ENCODE measurements at regions not wholly inside any gene's neighbourhood (a gene's known extent, or its start where the extent isn't known, plus 50 kb on each side); places are given as distances from the start of the nearest gene placed in this dataset.

- no peak for TF ChIP-seq CTCF (IDR thresholded peaks at IDR 0.05; ENCODE audit: extremely low read depth, low read depth, low read length)
These were observed 238.4 kb downstream of the IRF8 start for GRCh38 chr16:86137359-86137758.

GRCh38 chr16:86138121-86139085, 239.4 kb downstream of the IRF8 start:
- H3K4me3 ChIP-seq (ENCODE audit: insufficient read depth, low read length) = no peak overlapping the region
- no peak overlapping the region for H3K4me2 ChIP-seq (ENCODE audit: insufficient read depth, low read length)
- peaks cover 10% of the 10 kb centered on the region for H3K27me3 ChIP-seq (ENCODE audit: insufficient read depth, low read length)
- DNase-seq (ENCODE audit: insufficient read length, low spot score, missing footprints) = no peak
- H3K79me2 ChIP-seq (ENCODE audit: insufficient read depth, low read length) = no peaks in the 10 kb centered on the region
- H3K27ac ChIP-seq (ENCODE audit: low read depth, low read length) = no peak overlapping the region
- no peaks in the 10 kb centered on the region for H3K9me3 ChIP-seq (ENCODE audit: low read depth, low read length)
- no peaks in the 10 kb centered on the region for H3K36me3 ChIP-seq (ENCODE audit: insufficient read depth, low read length)
- TF ChIP-seq CTCF (IDR thresholded peaks at IDR 0.05; ENCODE audit: extremely low read depth, low read depth, low read length) = no peak
- no peaks in the 10 kb centered on the region for H3K4me1 ChIP-seq (ENCODE audit: insufficient read depth, low read length)
- H4K20me1 ChIP-seq (ENCODE audit: insufficient read depth, low read length) = no peaks in the 10 kb centered on the region
- no peak overlapping the region for H2AFZ ChIP-seq (ENCODE audit: low read length)

More at GRCh38 chr16:86137359-86137758, 238.4 kb downstream of the IRF8 start:
- Histone ChIP-seq H3K4me3 (ENCODE audit: insufficient read depth, low read length) (no peak overlapping the region), H4K20me1 (ENCODE audit: insufficient read depth, low read length) (no peaks in the 10 kb centered on the region), H3K4me1 (ENCODE audit: insufficient read depth, low read length) (no peaks in the 10 kb centered on the region), H3K79me2 (ENCODE audit: insufficient read depth, low read length) (no peaks in the 10 kb centered on the region), H3K27me3 (ENCODE audit: insufficient read depth, low read length) (peaks cover 10% of the 10 kb centered on the region), H3K36me3 (ENCODE audit: insufficient read depth, low read length) (no peaks in the 10 kb centered on the region), H2AFZ (ENCODE audit: low read length) (no peak overlapping the region), H3K4me2 (ENCODE audit: insufficient read depth, low read length) (no peak overlapping the region), H3K27ac (ENCODE audit: low read depth, low read length) (no peak overlapping the region), H3K9me3 (ENCODE audit: low read depth, low read length) (no peaks in the 10 kb centered on the region)
- no peak for DNase-seq (ENCODE audit: insufficient read length, low spot score, missing footprints)

- Histone ChIP-seq H3K36me3 (ENCODE audit: insufficient read depth, low read length) (no peaks in the 10 kb centered on the region), H3K4me3 (ENCODE audit: insufficient read depth, low read length) (no peak overlapping the region), H3K9me3 (ENCODE audit: low read depth, low read length) (no peaks in the 10 kb centered on the region), H4K20me1 (ENCODE audit: insufficient read depth, low read length) (no peaks in the 10 kb centered on the region), H3K79me2 (ENCODE audit: insufficient read depth, low read length) (no peaks in the 10 kb centered on the region), H3K4me2 (ENCODE audit: insufficient read depth, low read length) (no peak overlapping the region), H3K27me3 (ENCODE audit: insufficient read depth, low read length) (peaks cover 7% of the 10 kb centered on the region), H2AFZ (ENCODE audit: low read length) (no peak overlapping the region), H3K4me1 (ENCODE audit: insufficient read depth, low read length) (no peaks in the 10 kb centered on the region), H3K27ac (ENCODE audit: low read depth, low read length) (no peak overlapping the region)
- no peak for TF ChIP-seq CTCF (IDR thresholded peaks at IDR 0.05; ENCODE audit: extremely low read depth, low read depth, low read length)
- no peak for DNase-seq (ENCODE audit: insufficient read length, low spot score, missing footprints)
These were observed 243.9 kb downstream of the IRF8 start for GRCh38 chr16:86142801-86143236.

GRCh38 chr16:86143666-86144065, 244.7 kb downstream of the IRF8 start:
- H3K4me2 ChIP-seq (ENCODE audit: insufficient read depth, low read length) = no peak overlapping the region
- no peak for TF ChIP-seq CTCF (IDR thresholded peaks at IDR 0.05; ENCODE audit: extremely low read depth, low read depth, low read length)
- H3K27ac ChIP-seq (ENCODE audit: low read depth, low read length) = no peak overlapping the region
- DNase-seq (ENCODE audit: insufficient read length, low spot score, missing footprints) = no peak
- H3K4me1 ChIP-seq (ENCODE audit: insufficient read depth, low read length) = no peaks in the 10 kb centered on the region
- no peaks in the 10 kb centered on the region for H3K79me2 ChIP-seq (ENCODE audit: insufficient read depth, low read length)
- H2AFZ ChIP-seq (ENCODE audit: low read length) = no peak overlapping the region
- no peaks in the 10 kb centered on the region for H3K9me3 ChIP-seq (ENCODE audit: low read depth, low read length)
- H4K20me1 ChIP-seq (ENCODE audit: insufficient read depth, low read length) = no peaks in the 10 kb centered on the region
- H3K4me3 ChIP-seq (ENCODE audit: insufficient read depth, low read length) = no peak overlapping the region
- H3K36me3 ChIP-seq (ENCODE audit: insufficient read depth, low read length) = no peaks in the 10 kb centered on the region
- H3K27me3 ChIP-seq (ENCODE audit: insufficient read depth, low read length) = peaks cover 5% of the 10 kb centered on the region
